Left cardiac atrium (tissue), 4 donors: ENCODE measurements at regions not wholly inside any gene's neighbourhood (a gene's known extent, or its start where the extent isn't known, plus 50 kb on each side); places are given as distances from the start of the nearest gene placed in this dataset.
A peak's percentile ranks its signal among the peaks of the same experiment; 100 is the strongest.
"Not testable (repeated sequence)": the region's sequence is repeated elsewhere in the genome, so short reads cannot be mapped to it uniquely, and the experiment has no call there.

ENCODE experiments used
- ATAC-seq, 2 donors: fragments of 200-7000 bp; cut with Tn5 transposase; one replicate each; pipeline ENCODE4 v1.9.1; 2020; ENCODE audit warnings: mild to moderate bottlenecking in 2 of 2, moderate library complexity in 2 of 2
- DNase-seq: peaks from one replicate; pipeline ENCODE4 v3.0.0-alpha.2; 2020
- intact Hi-C, 2 donors: fragments of 100-400 bp; cut with DNase I; formaldehyde crosslinking; loops; one replicate each; pipeline versions ENCODE4 v1.14.1 to v1.15.1; 2022 to 2023
- donor health status: DM: no; HTN: yes; CAD: no.
- donor health status: DM: no; HTN: yes; CAD: no; lungs with severe emphysema.
- donor health status: DM: yes; HTN: yes; CAD: no.
- donor health status: Dilated cardiomyopathy.

DNA sequence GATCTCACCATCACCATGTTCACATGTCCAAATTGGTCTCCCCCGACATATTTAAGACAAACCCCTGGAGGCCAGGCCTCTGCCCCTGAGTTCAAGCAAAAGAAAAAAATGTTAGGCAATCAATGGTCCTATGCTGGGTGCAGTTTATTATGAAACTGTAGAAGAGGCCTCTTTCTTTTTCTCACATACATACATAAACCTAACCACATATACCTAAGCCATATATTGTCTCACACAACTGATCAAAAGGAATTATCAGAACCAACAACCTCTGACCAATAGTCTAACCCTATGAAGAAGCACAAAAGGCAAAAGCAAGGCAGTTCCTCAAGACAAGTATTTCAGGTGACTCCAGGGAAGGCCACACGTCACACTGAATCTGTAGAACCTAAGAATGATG, 49.9 kb downstream of the ILRUN start:
- ATAC-seq (no peak), DNase-seq (no peak)
- intact Hi-C loops: no loop called here

DNA sequence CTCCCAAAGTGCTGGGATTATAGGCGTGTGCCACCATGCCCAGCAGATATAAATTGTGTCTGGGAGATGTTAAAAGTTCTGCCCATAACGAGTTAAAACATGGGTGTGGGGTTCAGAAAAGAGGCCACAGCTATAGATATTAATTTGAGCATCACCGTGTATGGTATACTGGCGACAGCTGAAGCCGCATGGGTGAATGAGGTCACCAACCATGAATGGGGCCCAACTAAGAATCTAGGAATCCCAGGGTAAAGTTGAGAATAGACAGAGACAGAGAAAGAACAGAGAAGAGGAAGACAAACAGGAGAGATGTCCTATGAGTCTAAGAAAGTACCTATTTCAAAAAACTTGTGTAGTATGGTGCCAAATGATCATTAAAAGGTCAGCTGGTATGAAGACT, 50.9 kb downstream of the ILRUN start:
- ATAC-seq (no peak), DNase-seq (no peak)
- intact Hi-C loops: no loop called here

DNA sequence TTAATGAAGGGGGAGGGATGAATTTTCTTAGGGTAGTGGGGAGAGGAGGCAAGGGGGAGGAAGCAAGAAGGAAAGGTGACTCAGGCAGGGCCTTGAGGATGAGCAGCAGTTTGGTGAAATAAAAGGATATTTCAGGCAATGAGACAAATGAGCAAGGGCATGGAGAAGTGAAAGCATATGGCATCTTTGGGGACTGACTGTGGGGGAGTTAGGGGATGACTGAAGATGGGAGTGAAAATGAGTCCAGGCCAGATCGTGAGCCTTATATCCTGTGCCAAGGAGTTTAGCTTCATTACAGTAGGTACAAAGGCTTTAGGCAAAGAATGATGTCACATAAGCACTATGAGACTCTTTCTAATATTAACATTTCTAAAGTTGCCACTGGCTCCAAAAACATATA, 51.9 kb downstream of the ILRUN start:
- intact Hi-C loops: no loop called here
- no peak for DNase-seq
- no peak for ATAC-seq

DNA sequence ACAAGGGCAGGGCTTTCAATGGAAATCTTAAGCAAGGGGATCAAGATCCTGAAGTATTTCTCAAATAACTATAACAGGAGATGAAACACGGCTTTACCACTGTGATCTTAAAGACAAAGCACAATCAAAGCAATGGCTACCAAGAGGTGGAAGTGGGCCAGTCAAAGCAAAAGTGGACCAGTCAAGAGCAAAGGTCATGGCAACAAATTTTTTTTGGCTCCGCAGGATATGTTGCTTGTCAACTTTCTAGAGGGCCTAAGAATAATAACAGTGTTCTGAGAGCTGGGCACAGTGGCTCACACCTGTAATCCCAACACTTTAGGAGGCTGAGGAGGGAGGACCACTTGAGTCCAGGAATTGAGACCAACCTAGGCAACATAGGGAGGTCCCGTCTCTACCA, 54.1 kb downstream of the ILRUN start:
- DNase-seq (no peak), ATAC-seq (no peak)
- intact Hi-C loops: no loop called here

DNA sequence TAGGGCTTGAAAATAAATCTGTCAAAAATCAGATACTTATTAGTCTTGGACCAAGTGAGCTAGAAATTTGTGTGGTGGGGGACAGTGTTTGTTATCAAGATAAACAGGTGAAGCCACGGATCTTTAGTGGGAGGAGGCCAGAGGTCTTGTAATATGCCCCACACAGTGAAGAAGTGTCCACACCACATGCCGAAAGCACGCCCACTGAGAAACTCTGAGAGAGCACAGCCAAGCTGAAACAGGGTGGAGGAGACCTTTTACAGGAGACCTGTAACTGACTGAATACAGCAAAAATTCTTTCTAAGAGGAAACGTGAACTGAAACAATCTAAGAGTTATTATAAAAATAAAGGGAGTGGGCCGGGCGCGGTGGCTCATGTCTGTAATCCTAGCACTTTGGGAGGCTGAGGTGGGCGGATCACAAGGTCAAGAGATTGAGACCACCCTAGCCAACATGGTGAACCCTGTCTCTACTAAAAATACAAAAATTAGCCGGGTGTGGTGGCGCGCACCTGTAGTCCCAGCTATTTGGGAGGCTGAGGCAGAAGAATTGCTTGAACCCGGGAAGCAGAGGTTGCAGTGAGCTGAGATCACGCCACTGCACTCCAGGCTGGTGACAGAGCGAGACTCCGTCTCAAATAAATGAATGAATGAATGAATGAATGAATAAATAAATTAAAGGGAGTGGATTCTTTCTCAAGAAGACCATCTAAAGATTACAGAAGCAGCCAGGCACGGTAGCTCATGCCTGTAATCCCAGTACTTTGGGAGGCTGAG, 56.3 kb downstream of the ILRUN start:
- DNase-seq, intact Hi-C loops, ATAC-seq: not testable (repeated sequence)

DNA sequence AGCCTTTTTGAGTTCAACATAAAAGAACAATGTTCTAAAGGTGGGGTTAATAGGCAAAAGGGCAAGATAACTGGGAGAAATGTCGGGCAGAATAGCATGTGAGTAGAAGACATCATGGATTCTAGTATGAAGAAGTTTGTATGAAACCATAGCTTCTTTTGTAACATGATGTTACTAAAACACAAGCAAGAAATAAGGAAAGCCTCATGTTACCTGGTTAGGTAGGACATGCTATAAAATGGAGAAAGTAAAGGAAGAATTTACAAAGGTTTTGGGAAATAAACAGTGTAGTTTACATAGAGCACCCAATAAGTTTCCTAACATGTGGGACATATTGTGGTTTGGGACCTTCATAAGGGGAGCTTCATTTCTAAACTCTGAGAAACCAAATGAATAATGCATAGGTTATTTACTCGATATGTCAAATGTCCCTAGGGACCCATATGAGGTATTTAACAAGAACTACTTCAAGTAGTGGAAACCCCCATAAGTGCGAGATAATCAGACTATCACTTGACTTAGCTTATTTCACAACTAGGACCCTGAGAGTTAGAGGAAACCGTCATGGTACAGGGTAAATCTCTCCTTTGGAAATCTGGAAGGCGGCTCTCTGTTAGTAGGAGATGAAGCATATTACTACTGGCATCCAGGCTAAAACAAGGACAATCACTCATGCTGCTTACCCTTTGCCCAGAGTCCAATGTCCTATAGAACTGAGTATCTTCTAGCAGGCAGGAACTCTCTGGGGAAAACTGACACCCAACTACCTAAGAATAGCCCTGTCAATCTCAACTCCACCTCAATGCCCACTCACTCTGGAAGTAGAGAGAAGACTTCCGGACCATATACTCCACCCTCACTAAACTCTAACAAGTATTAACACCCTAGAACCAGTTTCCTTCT, 57.5 kb downstream of the ILRUN start:
- ATAC-seq (peak; percentile 50 to 67), DNase-seq (no peak)
- intact Hi-C loops: no loop called here

DNA sequence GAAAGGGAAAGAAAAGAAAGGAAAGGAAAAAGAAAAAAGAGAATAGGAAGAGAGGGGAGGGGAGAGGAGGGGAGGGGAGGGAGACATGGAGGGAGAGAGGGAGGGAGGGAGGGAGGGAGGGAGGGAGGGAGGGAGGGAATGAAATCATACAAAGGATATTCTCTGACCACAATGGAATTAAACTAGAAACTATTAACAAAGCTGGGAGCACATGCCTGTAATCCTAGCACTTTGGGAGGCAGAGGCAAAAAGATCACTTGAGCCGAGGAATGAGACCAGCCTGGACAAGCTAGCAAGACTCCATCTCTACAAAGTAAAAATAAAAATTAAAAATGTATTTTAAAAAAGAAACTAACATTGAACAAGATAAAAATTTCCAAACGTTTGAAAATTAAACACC, 62.8 kb downstream of the ILRUN start:
- no peak for DNase-seq
- ATAC-seq: no peak
- intact Hi-C loops: no loop called here

DNA sequence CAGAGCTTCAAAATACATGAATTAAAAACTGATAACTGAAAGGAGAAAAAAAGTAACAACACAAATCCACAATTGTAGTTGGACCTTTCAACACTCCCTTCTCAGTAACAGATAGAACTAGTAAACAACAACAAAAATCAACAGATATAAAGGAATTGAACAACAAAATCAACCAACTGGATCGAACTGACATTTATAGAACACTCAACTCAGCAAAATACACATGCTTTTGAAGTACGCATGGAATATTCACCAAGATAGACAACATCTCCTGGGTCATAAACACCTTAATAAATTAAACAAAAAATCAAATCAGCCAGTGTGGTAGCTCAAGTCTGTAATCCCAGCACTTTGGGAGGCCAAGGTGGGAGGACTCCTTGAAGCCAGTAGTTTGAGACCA, 63.3 kb downstream of the ILRUN start:
- intact Hi-C loops: no loop called here
- no peak for DNase-seq
- no peak for ATAC-seq

DNA sequence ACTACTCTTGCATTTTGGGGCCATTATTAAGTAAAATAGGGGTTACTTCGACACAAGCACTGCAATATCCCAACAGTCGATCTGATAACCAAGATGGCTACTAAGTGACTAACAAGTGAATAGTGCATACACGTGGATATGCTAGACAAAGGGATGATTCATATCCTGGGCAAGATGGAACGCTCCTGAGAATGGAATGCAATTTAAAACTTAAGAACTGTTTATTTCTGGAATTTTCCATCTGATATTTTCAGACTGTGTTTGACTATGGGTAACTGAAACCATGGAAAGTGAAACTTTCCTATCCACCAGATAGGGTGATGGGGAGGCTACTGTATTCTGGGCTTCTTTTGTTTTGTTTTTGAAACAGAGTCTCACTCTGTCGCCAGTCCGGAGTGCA, 66.5 kb downstream of the ILRUN start:
- DNase-seq (no peak), ATAC-seq (peak in 1 of 2 donors; percentile 44)
- intact Hi-C loops: no loop called here

DNA sequence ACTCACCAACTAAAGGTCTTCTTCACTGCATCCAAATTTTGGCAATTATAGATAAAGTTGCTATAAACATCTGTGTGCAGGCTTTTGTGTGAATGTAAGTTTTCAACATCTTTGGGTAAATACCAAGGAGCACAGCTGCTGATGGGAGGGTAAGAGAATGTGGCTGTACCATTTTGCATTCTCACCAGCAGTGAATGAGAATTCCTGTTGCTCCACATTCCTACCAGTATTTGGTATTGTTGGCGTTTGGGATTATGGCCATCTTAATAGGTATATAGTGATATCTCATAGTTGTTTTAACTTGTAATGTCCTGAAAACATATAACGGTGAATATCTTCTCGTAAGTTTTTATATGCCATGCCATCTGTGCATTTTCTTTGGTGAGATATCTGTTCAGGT, 69.3 kb downstream of the ILRUN start:
- intact Hi-C loops: no loop called here
- ATAC-seq (no peak), DNase-seq (no peak)

DNA sequence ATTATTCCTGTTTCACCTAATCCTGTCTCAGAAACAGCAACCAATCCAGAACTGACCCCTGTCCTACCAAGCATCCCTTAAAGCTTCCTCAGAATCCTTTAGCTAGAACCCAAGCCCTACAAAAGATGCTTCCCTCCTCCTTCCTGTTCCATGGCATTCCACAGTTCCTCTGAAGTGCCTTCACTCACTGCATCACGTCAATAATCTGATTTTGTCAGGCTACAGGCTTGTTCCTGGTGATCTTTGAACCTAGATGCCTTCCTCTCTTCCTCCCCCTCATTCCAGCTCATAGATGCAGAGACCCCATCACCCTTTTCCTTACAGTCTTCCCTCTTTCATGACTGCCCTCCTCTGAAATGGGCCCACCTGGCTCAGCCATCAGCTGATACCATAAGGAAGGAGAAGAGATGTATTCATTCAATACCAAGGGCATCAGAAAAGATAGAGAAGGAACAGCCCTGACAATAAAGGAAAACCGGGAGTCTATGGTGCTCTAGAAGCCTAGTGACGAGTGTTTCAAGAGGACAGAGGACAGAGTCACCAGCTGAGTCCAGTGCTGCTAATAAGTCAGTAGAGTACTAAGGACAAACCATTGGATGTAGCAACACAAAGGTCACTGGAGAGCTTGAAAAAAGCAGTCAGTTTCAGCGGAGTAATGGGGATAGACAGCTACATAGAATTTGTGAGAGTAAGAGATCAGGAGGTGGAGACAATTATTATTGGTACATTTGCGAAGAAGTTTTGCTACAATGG, 62.5 kb upstream of the SPDEF start:
- DNase-seq: no peak
- ATAC-seq: no peak
- intact Hi-C loops: no loop called here

DNA sequence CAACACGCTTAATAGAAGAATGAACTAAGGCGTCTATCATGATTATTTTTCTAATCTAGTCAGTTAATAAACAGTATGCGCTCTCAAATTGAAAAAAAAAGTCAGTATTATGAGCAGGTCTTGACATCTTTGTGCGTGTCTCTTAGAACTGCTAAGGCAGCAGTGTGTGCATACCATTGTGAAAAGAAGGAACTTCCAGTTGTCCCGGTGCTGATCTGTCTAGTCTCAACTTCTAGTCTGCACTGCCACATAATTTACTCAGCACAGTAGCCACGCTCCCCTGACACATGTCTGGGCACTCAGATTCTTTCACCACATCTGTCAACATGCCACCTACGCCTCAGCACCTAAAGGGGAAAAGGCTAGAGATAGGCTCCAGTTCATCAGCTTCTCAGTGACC, 61.1 kb upstream of the SPDEF start:
- intact Hi-C loops: no loop called here
- DNase-seq (no peak), ATAC-seq (no peak)

DNA sequence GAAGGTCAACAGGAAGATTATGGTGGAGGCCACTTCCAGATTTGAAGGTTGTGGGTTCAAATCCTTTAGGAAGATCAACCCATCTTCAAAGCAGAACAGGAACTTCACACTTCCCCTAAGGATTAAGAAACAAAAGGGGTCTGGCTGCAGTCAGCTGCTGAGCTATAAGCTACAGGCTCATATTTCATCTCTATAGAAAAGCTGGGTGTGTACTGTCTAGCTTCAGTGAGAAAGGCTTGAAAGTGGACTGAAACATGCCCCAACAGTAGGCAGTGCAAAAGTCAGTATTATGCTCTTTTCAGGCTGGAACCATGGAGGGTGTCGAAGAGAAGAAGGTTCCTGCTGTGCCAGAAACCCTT, 60.1 kb upstream of the SPDEF start:
- intact Hi-C loops: no loop called here
- DNase-seq (no peak), ATAC-seq (no peak)

DNA sequence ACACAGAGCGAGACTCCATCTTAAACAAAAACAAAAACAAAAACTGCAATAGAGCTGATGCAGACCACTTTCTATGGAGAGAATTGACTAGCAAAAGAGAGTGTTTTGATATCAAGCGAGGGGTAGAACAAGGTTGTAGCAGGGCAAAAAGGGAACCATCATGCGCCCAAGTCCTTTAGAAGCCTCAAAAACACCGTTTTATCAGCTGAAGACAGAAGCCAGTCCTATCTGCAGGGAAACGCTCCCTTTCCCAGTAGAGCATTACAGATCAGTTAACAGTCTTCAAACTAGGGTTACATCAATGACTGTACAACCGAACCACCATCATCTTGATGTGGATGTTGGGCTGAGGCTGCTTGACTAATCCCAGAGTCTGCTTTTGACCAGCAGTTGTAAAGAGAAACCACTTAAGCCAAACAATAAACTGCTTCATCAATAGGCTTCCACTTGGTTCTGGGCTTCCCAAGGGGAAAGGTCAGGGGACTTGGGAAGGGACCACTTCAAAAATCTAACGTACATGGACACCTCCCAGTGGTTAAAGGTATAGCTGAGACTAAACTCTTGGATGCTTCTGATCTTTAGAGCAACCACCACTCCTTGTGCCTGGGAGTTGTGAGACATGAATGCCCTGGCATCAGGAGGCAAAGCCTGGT, 59.6 kb upstream of the SPDEF start:
- intact Hi-C loops: no loop called here

DNA sequence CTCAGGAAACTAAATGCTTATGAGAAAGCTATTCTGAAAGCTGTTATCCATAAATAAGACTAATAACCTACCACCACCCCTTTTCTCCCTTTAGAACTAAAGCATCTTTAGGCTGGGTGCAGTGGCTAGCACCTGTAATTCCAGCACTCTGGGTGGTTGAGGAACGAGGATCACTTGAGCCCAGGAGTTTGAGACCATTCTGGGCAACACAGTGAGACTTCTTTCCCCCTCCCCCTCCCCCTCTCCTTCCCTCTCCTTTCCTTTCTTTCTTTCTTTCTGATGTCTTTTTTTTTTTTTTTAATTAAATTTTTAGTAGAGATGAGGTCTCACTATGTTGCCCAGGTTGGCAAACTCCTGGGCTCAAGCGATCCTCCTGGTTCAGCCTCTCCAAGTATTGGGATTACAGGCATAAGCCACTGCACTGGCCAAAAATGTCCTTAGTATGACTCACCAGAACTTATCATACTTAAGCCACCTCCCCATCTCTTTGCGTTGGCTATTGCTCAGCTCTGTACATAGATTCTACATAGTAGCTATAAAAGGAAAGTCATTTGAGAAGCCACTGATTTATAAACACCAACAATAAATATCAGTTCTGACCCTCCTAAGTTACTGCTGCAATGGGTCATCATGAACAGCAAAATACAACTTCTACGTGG, 54.8 kb upstream of the SPDEF start:
- intact Hi-C loops: no loop called here
- ATAC-seq (peak in 1 of 2 donors; percentile 70), DNase-seq (no peak)

More for the DNA sequence above, 59.6 kb upstream of the SPDEF start:
- DNase-seq (no peak), ATAC-seq (no peak)

DNA sequence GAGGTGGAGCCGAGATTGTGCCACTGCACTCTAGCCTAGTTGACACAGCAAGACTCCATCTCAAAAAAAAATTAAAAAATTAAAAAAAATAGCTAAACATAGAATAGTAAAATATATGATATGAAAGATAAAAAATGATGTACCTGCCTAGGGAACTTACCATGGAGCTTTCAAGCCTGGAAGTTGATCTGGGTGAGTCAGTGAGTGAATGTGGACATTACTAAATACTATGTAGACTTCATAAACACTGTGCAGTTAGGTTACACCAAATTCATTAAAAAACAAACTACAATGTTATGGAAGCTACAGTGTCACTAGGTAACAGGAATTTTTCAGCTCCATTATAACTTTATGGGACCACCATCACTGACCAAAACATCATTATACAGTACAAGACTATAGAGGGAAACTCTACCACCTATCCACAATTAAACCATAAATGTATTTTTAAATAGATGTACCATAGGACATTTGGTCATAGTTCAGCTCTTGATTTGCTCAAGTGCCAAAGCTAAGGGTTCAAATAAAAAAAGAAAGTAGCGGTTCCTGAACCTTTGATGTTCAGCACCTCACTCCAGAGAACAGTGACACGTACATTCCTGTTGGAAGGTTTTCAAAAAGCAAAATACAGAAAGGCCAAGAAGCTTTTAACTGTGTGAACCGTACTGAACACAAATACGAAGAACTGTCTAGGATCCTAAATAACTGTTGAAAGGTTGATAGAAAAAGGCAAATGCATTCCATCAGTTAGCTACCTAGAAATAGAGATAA, 52.4 kb upstream of the SPDEF start:
- intact Hi-C loops: loop anchor here (1.0 to 10.0 kb wide), 5 partner anchors 76 to 414 kb away; no protein-coding TSS in a partner anchor

DNA sequence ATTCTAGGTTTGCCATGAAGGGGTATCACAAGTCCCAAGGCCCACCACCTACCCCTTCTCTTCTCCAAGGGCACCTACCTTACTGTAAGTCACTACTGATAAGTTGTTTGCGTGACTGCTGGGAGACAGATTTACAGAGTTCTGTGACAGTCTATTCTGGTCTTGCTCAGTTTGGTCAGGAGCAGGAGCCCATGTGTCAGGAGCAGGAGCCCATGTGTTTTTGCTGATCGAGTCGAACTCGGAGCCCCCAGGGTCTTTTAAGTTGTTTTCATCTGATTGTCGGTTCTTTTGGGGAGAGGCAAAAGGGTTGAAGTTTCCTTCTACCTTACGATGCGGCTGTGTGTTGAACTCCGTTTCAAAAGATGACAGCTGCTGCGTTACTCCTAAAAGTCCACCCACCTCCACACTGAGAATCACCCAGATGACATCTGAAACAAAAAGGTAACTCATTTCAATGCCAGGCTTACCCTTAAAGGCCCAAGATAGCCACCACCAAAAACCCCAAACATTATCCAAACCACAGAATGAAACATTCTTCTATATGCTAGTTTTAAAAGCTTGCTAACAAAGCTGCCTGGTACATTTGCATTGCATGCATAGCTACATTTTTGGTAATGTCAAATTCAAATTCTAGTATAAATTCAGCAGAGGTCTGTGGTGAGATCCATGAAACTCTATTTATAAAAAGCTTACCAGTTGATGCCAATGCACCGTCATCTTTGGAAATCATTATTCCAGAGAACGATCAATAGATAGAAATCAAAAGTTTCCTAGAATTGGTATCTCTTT, 50.5 kb upstream of the SPDEF start:
- no peak for ATAC-seq
- intact Hi-C loops: loop anchor here (5.0 to 10.0 kb wide), 3 partner anchors 74 to 412 kb away; no protein-coding TSS in a partner anchor
- no peak for DNase-seq

More for the DNA sequence above, 52.4 kb upstream of the SPDEF start:
- DNase-seq: no peak
- no peak for ATAC-seq
